ENCODE measurements at regions not wholly inside any gene's neighbourhood (a gene's known extent, or its start where the extent isn't known, plus 50 kb on each side); places are given as distances from the start of the nearest gene placed in this dataset.

DNA sequence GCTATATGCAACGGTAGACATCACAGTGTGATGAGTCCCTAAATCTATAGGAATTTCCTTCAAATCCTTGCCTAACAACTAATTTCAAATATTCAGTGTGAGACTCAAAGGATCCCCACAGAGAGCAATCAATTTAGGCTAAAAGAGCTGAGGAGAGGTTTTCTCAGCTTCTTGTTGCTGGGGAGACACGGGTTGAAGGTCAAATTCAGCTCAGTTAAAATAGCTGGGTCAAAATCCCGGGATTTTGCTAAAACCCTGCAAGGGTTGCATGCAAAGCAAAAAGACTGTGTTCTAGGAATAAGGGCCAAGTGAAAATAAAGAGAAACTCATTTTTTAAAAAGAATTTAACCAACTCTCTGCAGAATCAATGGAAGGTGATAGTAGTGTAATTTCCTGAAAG is 1073.4 kb downstream of the NLGN4X start:
- TF ChIP-seq ISL1 (CRISPR knock-in tag; IDR thresholded peaks at IDR 0.05): no peak
- TF ChIP-seq ARNTL (CRISPR knock-in tag; IDR thresholded peaks at IDR 0.05; ENCODE audit: borderline replicate concordance, low read depth): no peak
- TF ChIP-seq ESRRG (CRISPR knock-in tag; IDR thresholded peaks at IDR 0.05): no peak
- TF ChIP-seq, protein P1, sequence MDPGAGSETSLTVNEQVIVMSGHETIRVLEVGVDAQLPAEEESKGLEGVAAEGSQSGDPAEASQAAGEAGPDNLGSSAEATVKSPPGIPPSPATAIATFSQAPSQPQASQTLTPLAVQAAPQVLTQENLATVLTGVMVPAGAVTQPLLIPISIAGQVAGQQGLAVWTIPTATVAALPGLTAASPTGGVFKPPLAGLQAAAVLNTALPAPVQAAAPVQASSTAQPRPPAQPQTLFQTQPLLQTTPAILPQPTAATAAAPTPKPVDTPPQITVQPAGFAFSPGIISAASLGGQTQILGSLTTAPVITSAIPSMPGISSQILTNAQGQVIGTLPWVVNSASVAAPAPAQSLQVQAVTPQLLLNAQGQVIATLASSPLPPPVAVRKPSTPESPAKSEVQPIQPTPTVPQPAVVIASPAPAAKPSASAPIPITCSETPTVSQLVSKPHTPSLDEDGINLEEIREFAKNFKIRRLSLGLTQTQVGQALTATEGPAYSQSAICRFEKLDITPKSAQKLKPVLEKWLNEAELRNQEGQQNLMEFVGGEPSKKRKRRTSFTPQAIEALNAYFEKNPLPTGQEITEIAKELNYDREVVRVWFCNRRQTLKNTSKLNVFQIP (CRISPR knock-in tag; IDR thresholded peaks at IDR 0.05; ENCODE audit: borderline replicate concordance, low read depth): no peak
- no peak for TF ChIP-seq PATZ1 (CRISPR knock-in tag; IDR thresholded peaks at IDR 0.05; ENCODE audit: borderline replicate concordance)
- no peak for TF ChIP-seq OSR1 (CRISPR knock-in tag; IDR thresholded peaks at IDR 0.05)
- TF ChIP-seq ZNF8 (CRISPR knock-in tag; IDR thresholded peaks at IDR 0.05): no peak
- no peak for TF ChIP-seq ZFP3 (CRISPR knock-in tag; IDR thresholded peaks at IDR 0.05)
- TF ChIP-seq ZFP30 (CRISPR knock-in tag; IDR thresholded peaks at IDR 0.05): no peak
